ENCODE measurements at regions not wholly inside any gene's neighbourhood (a gene's known extent, or its start where the extent isn't known, plus 50 kb on each side); places are given as distances from the start of the nearest gene placed in this dataset.

DNA sequence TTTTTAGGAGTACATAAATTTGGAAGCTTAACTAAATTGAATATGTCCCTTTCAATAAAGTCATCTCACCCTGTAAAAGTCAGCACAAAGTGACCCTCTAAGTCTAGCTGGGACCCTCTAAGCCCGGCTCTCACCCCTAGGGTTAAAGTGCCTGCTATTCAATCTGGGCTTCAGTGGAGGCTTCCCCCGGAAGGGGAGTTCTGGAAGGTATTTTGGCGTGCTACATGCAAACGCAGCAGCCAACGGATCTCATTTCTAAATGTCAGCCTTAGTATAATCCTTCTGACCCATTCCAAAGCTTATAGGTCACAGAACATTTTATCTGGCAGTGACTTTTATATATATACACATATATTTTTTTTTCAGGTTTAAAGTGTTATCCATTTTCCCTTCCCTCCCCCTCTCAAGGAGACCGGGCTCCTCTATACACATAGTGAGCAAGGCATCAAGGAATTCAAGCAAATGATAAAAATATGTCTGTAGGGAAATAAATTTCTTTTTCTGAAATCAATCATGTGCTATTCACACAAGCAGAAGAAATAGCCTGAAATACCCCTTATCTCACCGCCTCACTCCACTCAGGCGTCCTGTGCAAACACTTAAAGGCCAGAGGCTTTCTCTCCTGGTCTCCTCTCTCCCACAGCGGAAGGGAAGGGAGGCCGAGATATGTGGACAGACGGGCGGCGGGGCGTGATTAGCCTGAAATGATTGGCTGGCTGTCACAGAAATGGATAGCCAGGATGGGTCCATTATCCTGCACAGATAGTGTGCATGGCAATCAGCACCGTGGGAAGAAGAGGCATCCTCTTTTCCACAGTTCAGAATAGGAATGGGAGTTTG is 301.7 kb downstream of the GALC start:
- H3K9me3 ChIP-seq (ENCODE audit: control insufficient read depth, insufficient read depth, low read depth, low read length) = no peaks in the 10 kb centered on the region
- no peak overlapping the region for H3K27ac ChIP-seq (ENCODE audit: low read length)
- ATAC-seq = no peak
- H3K36me3 ChIP-seq (ENCODE audit: control insufficient read depth, insufficient read depth, low read length) = no peaks in the 10 kb centered on the region
- no peak overlapping the region for H3K4me3 ChIP-seq (ENCODE audit: low read depth in 2 of 2, low read length in 2 of 2)
- ChIA-PET POLR2A (no interaction called here), CTCF (no interaction called here)
- no peak for DNase-seq (ENCODE audit: low read depth, low spot score)
- no peaks in the 10 kb centered on the region for H3K4me1 ChIP-seq (ENCODE audit: control insufficient read depth, insufficient read depth, low read length)
- H3K27me3 ChIP-seq (ENCODE audit: control insufficient read depth, insufficient read depth, low read length) = no peaks in the 10 kb centered on the region; the same call in 1 of the 2 replicates
- in situ Hi-C loops (cut with HindIII; ENCODE audit: low pct_unique_long_range_greater_than_20kb, low sequenced_read_pairs) = no loop called here
- TF ChIP-seq TCF7L2 (IDR thresholded peaks at IDR 0.05; ENCODE audit: low read depth, low read length) (no peak), POLR2AphosphoS5 (IDR thresholded peaks at IDR 0.05; ENCODE audit: low read depth, low read length) (no peak), SIN3A (IDR thresholded peaks at IDR 0.05; ENCODE audit: borderline replicate concordance, insufficient read depth, low read depth, low read length) (no peak)
- TF ChIP-seq, protein P1, sequence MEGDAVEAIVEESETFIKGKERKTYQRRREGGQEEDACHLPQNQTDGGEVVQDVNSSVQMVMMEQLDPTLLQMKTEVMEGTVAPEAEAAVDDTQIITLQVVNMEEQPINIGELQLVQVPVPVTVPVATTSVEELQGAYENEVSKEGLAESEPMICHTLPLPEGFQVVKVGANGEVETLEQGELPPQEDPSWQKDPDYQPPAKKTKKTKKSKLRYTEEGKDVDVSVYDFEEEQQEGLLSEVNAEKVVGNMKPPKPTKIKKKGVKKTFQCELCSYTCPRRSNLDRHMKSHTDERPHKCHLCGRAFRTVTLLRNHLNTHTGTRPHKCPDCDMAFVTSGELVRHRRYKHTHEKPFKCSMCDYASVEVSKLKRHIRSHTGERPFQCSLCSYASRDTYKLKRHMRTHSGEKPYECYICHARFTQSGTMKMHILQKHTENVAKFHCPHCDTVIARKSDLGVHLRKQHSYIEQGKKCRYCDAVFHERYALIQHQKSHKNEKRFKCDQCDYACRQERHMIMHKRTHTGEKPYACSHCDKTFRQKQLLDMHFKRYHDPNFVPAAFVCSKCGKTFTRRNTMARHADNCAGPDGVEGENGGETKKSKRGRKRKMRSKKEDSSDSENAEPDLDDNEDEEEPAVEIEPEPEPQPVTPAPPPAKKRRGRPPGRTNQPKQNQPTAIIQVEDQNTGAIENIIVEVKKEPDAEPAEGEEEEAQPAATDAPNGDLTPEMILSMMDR (IDR thresholded peaks at IDR 0.05) = no peak
- TF ChIP-seq, protein P2, sequence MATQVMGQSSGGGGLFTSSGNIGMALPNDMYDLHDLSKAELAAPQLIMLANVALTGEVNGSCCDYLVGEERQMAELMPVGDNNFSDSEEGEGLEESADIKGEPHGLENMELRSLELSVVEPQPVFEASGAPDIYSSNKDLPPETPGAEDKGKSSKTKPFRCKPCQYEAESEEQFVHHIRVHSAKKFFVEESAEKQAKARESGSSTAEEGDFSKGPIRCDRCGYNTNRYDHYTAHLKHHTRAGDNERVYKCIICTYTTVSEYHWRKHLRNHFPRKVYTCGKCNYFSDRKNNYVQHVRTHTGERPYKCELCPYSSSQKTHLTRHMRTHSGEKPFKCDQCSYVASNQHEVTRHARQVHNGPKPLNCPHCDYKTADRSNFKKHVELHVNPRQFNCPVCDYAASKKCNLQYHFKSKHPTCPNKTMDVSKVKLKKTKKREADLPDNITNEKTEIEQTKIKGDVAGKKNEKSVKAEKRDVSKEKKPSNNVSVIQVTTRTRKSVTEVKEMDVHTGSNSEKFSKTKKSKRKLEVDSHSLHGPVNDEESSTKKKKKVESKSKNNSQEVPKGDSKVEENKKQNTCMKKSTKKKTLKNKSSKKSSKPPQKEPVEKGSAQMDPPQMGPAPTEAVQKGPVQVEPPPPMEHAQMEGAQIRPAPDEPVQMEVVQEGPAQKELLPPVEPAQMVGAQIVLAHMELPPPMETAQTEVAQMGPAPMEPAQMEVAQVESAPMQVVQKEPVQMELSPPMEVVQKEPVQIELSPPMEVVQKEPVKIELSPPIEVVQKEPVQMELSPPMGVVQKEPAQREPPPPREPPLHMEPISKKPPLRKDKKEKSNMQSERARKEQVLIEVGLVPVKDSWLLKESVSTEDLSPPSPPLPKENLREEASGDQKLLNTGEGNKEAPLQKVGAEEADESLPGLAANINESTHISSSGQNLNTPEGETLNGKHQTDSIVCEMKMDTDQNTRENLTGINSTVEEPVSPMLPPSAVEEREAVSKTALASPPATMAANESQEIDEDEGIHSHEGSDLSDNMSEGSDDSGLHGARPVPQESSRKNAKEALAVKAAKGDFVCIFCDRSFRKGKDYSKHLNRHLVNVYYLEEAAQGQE (IDR thresholded peaks at IDR 0.05; ENCODE audit: insufficient read depth in 1 of 2, low read depth in 2 of 2, low read length in 1 of 2) = no peak
- intact Hi-C loops (cut with micrococcal nuclease; ENCODE audit: unreplicated experiment) = no loop called here
- no TSS peak for BruUV-seq (replicated peaks)

DNA sequence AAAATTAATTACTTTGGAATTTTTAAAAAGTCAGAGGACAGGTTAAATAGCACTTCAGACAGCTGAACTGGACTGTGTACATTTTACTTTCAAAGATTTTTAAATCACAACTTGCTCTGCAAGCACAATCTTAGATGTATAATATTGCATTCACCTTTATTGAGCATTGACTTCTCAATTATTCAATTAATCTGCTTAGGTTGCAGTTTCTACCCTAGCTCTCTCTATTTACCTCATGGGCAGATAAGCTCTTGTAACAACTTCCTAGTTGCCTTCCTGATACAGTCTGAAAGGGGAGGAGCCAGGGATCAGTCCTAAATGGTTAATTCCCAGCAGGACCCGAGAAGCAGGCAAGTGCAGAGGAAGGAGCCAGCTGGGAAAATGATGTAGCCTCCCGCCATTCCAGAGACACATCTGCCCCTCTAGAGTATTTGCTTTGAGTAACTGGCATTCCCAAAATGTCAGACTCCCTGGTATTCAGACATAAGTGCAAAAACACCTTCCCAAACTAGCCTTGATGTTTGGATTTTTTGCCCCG is 302.8 kb downstream of the GALC start:
- H3K4me3 ChIP-seq (ENCODE audit: low read depth in 2 of 2, low read length in 2 of 2) = no peak overlapping the region
- TF ChIP-seq, protein P2 (IDR thresholded peaks at IDR 0.05; ENCODE audit: insufficient read depth in 1 of 2, low read depth in 2 of 2, low read length in 1 of 2) = no peak
- no peak for TF ChIP-seq SIN3A (IDR thresholded peaks at IDR 0.05; ENCODE audit: borderline replicate concordance, insufficient read depth, low read depth, low read length)
- no peak for TF ChIP-seq TCF7L2 (IDR thresholded peaks at IDR 0.05; ENCODE audit: low read depth, low read length)
- no peak for TF ChIP-seq POLR2AphosphoS5 (IDR thresholded peaks at IDR 0.05; ENCODE audit: low read depth, low read length)
- TF ChIP-seq, protein P1 (IDR thresholded peaks at IDR 0.05) = no peak
- ATAC-seq = no peak
- H3K4me1 ChIP-seq (ENCODE audit: control insufficient read depth, insufficient read depth, low read length) = no peaks in the 10 kb centered on the region
- in situ Hi-C loops (cut with HindIII; ENCODE audit: low pct_unique_long_range_greater_than_20kb, low sequenced_read_pairs) = no loop called here
- BruUV-seq (replicated peaks) = no TSS peak
- H3K36me3 ChIP-seq (ENCODE audit: control insufficient read depth, insufficient read depth, low read length) = no peaks in the 10 kb centered on the region
- no peaks in the 10 kb centered on the region; the same call in 1 of the 2 replicates for H3K27me3 ChIP-seq (ENCODE audit: control insufficient read depth, insufficient read depth, low read length)
- H3K27ac ChIP-seq (ENCODE audit: low read length) = no peak overlapping the region
- intact Hi-C loops (cut with micrococcal nuclease; ENCODE audit: unreplicated experiment) = no loop called here
- DNase-seq (ENCODE audit: low read depth, low spot score) = no peak
- H3K9me3 ChIP-seq (ENCODE audit: control insufficient read depth, insufficient read depth, low read depth, low read length) = no peaks in the 10 kb centered on the region
- ChIA-PET CTCF (no interaction called here), POLR2A (interaction anchor here (0.6 kb wide), 1 partner anchor 35 kb away, joined by 4 read pairs; no protein-coding TSS in a partner anchor)

Measured in Panc1 (cell line).